Right forelimb (tissue), 1 donor: ENCODE measurements at regions not wholly inside any gene's neighbourhood (a gene's known extent, or its start where the extent isn't known, plus 50 kb on each side); places are given as distances from the start of the nearest gene placed in this dataset.
"Not testable (repeated sequence)": the region's sequence is repeated elsewhere in the genome, so short reads cannot be mapped to it uniquely, and the experiment has no call there.

Source experiments
- DNase-seq: peaks from one replicate; pipeline ENCODE4 v3.0.0-alpha.2; 2018

GRCh38 chrY:19644889-19645638, 99.5 kb downstream of the KDM5D start:
- DNase-seq: no peak

- no peak for DNase-seq
These were observed 106.7 kb downstream of the KDM5D start for GRCh38 chrY:19637651-19638347.

GRCh38 chrY:19628926-19629325, 115.6 kb downstream of the KDM5D start:
- no peak for DNase-seq

GRCh38 chrY:19622392-19622791, 122.1 kb downstream of the KDM5D start:
- DNase-seq: no peak

- no peak for DNase-seq
These were observed 122.8 kb downstream of the KDM5D start for GRCh38 chrY:19621756-19622155.

- no peak for DNase-seq
These were observed 143.4 kb downstream of the KDM5D start for GRCh38 chrY:19601113-19601512.

- no peak for DNase-seq
These were observed 143.8 kb downstream of the KDM5D start for GRCh38 chrY:19600711-19601110.

- no peak for DNase-seq
These were observed 154.3 kb downstream of the KDM5D start for GRCh38 chrY:19590235-19590634.

- no peak for DNase-seq
These were observed 154.9 kb downstream of the KDM5D start for GRCh38 chrY:19589664-19590063.

GRCh38 chrY:19587311-19587710, 157.2 kb downstream of the KDM5D start:
- no peak for DNase-seq

- not testable (repeated sequence) for DNase-seq
These were observed 163.5 kb downstream of the KDM5D start for GRCh38 chrY:19580990-19581389.

GRCh38 chrY:19578281-19578874, 166.1 kb downstream of the KDM5D start:
- no peak for DNase-seq

- no peak for DNase-seq
These were observed 167.3 kb downstream of the KDM5D start for GRCh38 chrY:19577250-19577649.

- no peak for DNase-seq
These were observed 169.6 kb downstream of the KDM5D start for GRCh38 chrY:19574939-19575338.

- no peak for DNase-seq
These were observed 170.9 kb downstream of the KDM5D start for GRCh38 chrY:19573646-19574045.

- no peak for DNase-seq
These were observed 173.5 kb downstream of the KDM5D start for GRCh38 chrY:19570999-19571398.

- no peak for DNase-seq
These were observed 176.6 kb downstream of the KDM5D start for GRCh38 chrY:19567943-19568342.

GRCh38 chrY:19567051-19567921, 177.2 kb downstream of the KDM5D start:
- peak; percentile 88 for DNase-seq

- no peak for DNase-seq
These were observed 185.4 kb downstream of the KDM5D start for GRCh38 chrY:19559161-19559560.

GRCh38 chrY:19549671-19550466, 194.7 kb downstream of the KDM5D start:
- DNase-seq: no peak

GRCh38 chrY:19541475-19542306, 202.8 kb downstream of the KDM5D start:
- DNase-seq: no peak
